ENCODE measurements at regions not wholly inside any gene's neighbourhood (a gene's known extent, or its start where the extent isn't known, plus 50 kb on each side); places are given as distances from the start of the nearest gene placed in this dataset.
"Not testable (repeated sequence)": the region's sequence is repeated elsewhere in the genome, so short reads cannot be mapped to it uniquely, and the experiment has no call there.

- no peak for DNase-seq
Measured at GRCh38 chr9:10843151-10843550, 230.3 kb upstream of the PTPRD start.

- DNase-seq = no peak
Measured at GRCh38 chr9:10855847-10856246, 243.0 kb upstream of the PTPRD start.

- no peak for DNase-seq
Measured at GRCh38 chr9:10858817-10859216, 246.0 kb upstream of the PTPRD start.

GRCh38 chr9:10863476-10863875 lies 250.7 kb upstream of the PTPRD start:
- no peak for DNase-seq

GRCh38 chr9:10867194-10867593 lies 254.4 kb upstream of the PTPRD start:
- DNase-seq = no peak

- DNase-seq = no peak
Measured at GRCh38 chr9:10869687-10870086, 256.9 kb upstream of the PTPRD start.

- no peak for DNase-seq
Measured at GRCh38 chr9:10873999-10874398, 261.2 kb upstream of the PTPRD start.

- no peak for DNase-seq
Measured at GRCh38 chr9:10875752-10876151, 262.9 kb upstream of the PTPRD start.

GRCh38 chr9:10876333-10876732 lies 263.5 kb upstream of the PTPRD start:
- DNase-seq = no peak

- not testable (repeated sequence) for DNase-seq
Measured at GRCh38 chr9:10890266-10890665, 277.5 kb upstream of the PTPRD start.

GRCh38 chr9:10899509-10899908 lies 286.7 kb upstream of the PTPRD start:
- no peak for DNase-seq

GRCh38 chr9:10903969-10904368 lies 291.2 kb upstream of the PTPRD start:
- no peak for DNase-seq

GRCh38 chr9:10910779-10911178 lies 298.0 kb upstream of the PTPRD start:
- no peak for DNase-seq

- no peak for DNase-seq
Measured at GRCh38 chr9:10911373-10911772, 298.6 kb upstream of the PTPRD start.

- DNase-seq = no peak
Measured at GRCh38 chr9:10917001-10917400, 304.2 kb upstream of the PTPRD start.

GRCh38 chr9:10921671-10922070 lies 308.9 kb upstream of the PTPRD start:
- no peak for DNase-seq

GRCh38 chr9:10925896-10926295 lies 313.1 kb upstream of the PTPRD start:
- DNase-seq = no peak

GRCh38 chr9:10928372-10928771 lies 315.6 kb upstream of the PTPRD start:
- DNase-seq = no peak

GRCh38 chr9:10930081-10930480 lies 317.3 kb upstream of the PTPRD start:
- DNase-seq = no peak

- DNase-seq = no peak
Measured at GRCh38 chr9:10946676-10947410, 334.0 kb upstream of the PTPRD start.

GRCh38 chr9:10957878-10958277 lies 345.1 kb upstream of the PTPRD start:
- DNase-seq = no peak

- no peak for DNase-seq
Measured at GRCh38 chr9:10961883-10962282, 349.1 kb upstream of the PTPRD start.

GRCh38 chr9:10983251-10983650 lies 370.4 kb upstream of the PTPRD start:
- no peak for DNase-seq

GRCh38 chr9:10999646-11000045 lies 386.8 kb upstream of the PTPRD start:
- no peak for DNase-seq

GRCh38 chr9:11001546-11001945 lies 388.7 kb upstream of the PTPRD start:
- DNase-seq = no peak

Data from MV-4-11 (cell line).